Testis (tissue), 2 donors: ENCODE measurements at regions not wholly inside any gene's neighbourhood (a gene's known extent, or its start where the extent isn't known, plus 50 kb on each side); places are given as distances from the start of the nearest gene placed in this dataset.

Experiments used
- POLR2A ChIP-seq: fragments of 450-650 bp; IDR thresholded peaks from one replicate; pipeline ENCODE4 v1.6.1; 2017; ENCODE audit warnings: antibody characterized with exemption, mild to moderate bottlenecking, moderate library complexity
- TF ChIP-seq, protein P1 (sequence below), 3 experiments: fragments of 450-650 bp in 2 of 3; fragments of 200-600 bp in 1 of 3; sonication (generic) in 1 of 3; IDR thresholded peaks; one replicate each; pipeline ENCODE4 v1.5.1; 2016 to 2019; ENCODE audit warnings: antibody characterized with exemption in 3 of 3, mild to moderate bottlenecking in 2 of 3, moderate library complexity in 1 of 3

DNA sequence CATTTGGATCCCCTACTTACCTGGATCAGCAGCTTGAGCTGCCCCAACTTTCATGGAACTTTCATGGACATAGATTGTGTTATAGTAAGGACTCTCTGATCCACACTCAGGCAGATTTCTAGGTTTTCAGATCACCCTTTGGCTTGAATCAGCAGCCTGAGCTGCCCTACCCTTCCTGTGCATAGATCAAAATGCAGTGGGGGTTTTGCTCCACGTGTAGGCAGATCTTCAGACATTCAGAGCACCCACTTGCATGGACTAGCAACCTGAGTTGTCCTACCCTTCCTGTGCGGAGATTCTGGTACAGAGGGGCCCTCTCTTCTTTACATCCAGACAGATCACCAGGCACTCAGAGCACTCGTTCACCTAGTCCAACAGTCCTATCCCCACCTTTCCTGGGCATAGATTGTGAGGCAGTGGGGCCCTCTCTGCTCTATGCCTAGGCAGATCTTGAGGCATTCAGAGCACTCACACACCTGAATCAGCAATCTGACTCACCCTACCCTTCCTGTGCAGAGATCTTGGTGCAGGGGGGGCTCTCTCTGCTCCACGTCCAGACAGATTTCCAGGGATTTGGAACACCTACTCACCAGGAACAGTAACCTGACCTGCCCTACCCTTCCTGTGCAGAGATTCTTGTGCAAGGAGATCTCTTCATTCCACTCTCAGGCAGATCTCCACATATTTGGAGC is 705.2 kb upstream of the NRSN1 start:
- TF ChIP-seq, protein P1, sequence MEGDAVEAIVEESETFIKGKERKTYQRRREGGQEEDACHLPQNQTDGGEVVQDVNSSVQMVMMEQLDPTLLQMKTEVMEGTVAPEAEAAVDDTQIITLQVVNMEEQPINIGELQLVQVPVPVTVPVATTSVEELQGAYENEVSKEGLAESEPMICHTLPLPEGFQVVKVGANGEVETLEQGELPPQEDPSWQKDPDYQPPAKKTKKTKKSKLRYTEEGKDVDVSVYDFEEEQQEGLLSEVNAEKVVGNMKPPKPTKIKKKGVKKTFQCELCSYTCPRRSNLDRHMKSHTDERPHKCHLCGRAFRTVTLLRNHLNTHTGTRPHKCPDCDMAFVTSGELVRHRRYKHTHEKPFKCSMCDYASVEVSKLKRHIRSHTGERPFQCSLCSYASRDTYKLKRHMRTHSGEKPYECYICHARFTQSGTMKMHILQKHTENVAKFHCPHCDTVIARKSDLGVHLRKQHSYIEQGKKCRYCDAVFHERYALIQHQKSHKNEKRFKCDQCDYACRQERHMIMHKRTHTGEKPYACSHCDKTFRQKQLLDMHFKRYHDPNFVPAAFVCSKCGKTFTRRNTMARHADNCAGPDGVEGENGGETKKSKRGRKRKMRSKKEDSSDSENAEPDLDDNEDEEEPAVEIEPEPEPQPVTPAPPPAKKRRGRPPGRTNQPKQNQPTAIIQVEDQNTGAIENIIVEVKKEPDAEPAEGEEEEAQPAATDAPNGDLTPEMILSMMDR (IDR thresholded peaks at IDR 0.05): no peak
- TF ChIP-seq POLR2A: no peak
